DND-41 (cell line): ENCODE measurements at regions not wholly inside any gene's neighbourhood (a gene's known extent, or its start where the extent isn't known, plus 50 kb on each side); places are given as distances from the start of the nearest gene placed in this dataset.

Experiments used
- EZH2 ChIP-seq: IDR thresholded peaks from 3 replicates; pipeline ENCODE4 v1.6.1; 2012; ENCODE audit warnings: borderline replicate concordance, low read depth, mild to moderate bottlenecking, moderate library complexity, low read length, inconsistent platforms; ENCODE audit not compliant: severe bottlenecking
- TF ChIP-seq, protein P1 (sequence below): IDR thresholded peaks from 2 replicates; pipeline ENCODE4 v1.5.1; 2012; ENCODE audit warnings: borderline replicate concordance, low read length, moderate library complexity, mild to moderate bottlenecking; ENCODE audit not compliant: poor library complexity, severe bottlenecking; ENCODE audit errors: extremely low read depth

- TF ChIP-seq, protein P1, sequence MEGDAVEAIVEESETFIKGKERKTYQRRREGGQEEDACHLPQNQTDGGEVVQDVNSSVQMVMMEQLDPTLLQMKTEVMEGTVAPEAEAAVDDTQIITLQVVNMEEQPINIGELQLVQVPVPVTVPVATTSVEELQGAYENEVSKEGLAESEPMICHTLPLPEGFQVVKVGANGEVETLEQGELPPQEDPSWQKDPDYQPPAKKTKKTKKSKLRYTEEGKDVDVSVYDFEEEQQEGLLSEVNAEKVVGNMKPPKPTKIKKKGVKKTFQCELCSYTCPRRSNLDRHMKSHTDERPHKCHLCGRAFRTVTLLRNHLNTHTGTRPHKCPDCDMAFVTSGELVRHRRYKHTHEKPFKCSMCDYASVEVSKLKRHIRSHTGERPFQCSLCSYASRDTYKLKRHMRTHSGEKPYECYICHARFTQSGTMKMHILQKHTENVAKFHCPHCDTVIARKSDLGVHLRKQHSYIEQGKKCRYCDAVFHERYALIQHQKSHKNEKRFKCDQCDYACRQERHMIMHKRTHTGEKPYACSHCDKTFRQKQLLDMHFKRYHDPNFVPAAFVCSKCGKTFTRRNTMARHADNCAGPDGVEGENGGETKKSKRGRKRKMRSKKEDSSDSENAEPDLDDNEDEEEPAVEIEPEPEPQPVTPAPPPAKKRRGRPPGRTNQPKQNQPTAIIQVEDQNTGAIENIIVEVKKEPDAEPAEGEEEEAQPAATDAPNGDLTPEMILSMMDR = no peak
- TF ChIP-seq EZH2 = no peak
These were observed 454.9 kb downstream of the SPRY1 start for GRCh38 chr4:123851521-123851920.
